GM19397 (cell line): ENCODE measurements at regions not wholly inside any gene's neighbourhood (a gene's known extent, or its start where the extent isn't known, plus 50 kb on each side); places are given as distances from the start of the nearest gene placed in this dataset.
"Not testable (repeated sequence)": the region's sequence is repeated elsewhere in the genome, so short reads cannot be mapped to it uniquely, and the experiment has no call there.

ENCODE experiments used
- ATAC-seq: cut with Tn5 transposase; IDR thresholded peaks from one replicate; pipeline ENCODE4 v1.9.1; 2021; ENCODE audit warnings: mild to moderate bottlenecking, moderate library complexity; ENCODE audit not compliant: unreplicated experiment

- ATAC-seq: no peak
Observed at GRCh38 chr14:23750357-23750756, 114.2 kb downstream of the DHRS2 start.

GRCh38 chr14:23751616-23752015 is 115.5 kb downstream of the DHRS2 start:
- no peak for ATAC-seq

GRCh38 chr14:23763394-23763793 is 127.2 kb downstream of the DHRS2 start:
- ATAC-seq: no peak

GRCh38 chr14:23766737-23767401 is 130.7 kb downstream of the DHRS2 start:
- no peak for ATAC-seq

- not testable (repeated sequence) for ATAC-seq
Observed at GRCh38 chr14:23769221-23769728, 133.1 kb downstream of the DHRS2 start.

GRCh38 chr14:23773981-23774380 is 137.8 kb downstream of the DHRS2 start:
- ATAC-seq: no peak

- ATAC-seq: no peak
Observed at GRCh38 chr14:23776296-23776695, 140.1 kb downstream of the DHRS2 start.

GRCh38 chr14:23785208-23785607 is 149.0 kb downstream of the DHRS2 start:
- no peak for ATAC-seq

GRCh38 chr14:23787436-23787835 is 151.3 kb downstream of the DHRS2 start:
- ATAC-seq: no peak

- ATAC-seq: no peak
Observed at GRCh38 chr14:23789696-23790095, 153.5 kb downstream of the DHRS2 start.

GRCh38 chr14:23793532-23793931 is 157.4 kb downstream of the DHRS2 start:
- no peak for ATAC-seq

GRCh38 chr14:23800811-23801210 is 152.8 kb upstream of the DHRS4 start:
- ATAC-seq: no peak

- no peak for ATAC-seq
Observed at GRCh38 chr14:23801766-23802165, 151.8 kb upstream of the DHRS4 start.

GRCh38 chr14:23804817-23805216 is 148.8 kb upstream of the DHRS4 start:
- no peak for ATAC-seq

- no peak for ATAC-seq
Observed at GRCh38 chr14:23805761-23806160, 147.8 kb upstream of the DHRS4 start.

- ATAC-seq: no peak
Observed at GRCh38 chr14:23814527-23815256, 138.9 kb upstream of the DHRS4 start.

- ATAC-seq: no peak
Observed at GRCh38 chr14:23816371-23816770, 137.2 kb upstream of the DHRS4 start.

- no peak for ATAC-seq
Observed at GRCh38 chr14:23817164-23817767, 136.3 kb upstream of the DHRS4 start.

- no peak for ATAC-seq
Observed at GRCh38 chr14:23827100-23827892, 126.3 kb upstream of the DHRS4 start.

GRCh38 chr14:23828001-23828400 is 125.6 kb upstream of the DHRS4 start:
- ATAC-seq: no peak

GRCh38 chr14:23828616-23829015 is 125.0 kb upstream of the DHRS4 start:
- ATAC-seq: no peak
